ENCODE measurements at regions not wholly inside any gene's neighbourhood (a gene's known extent, or its start where the extent isn't known, plus 50 kb on each side); places are given as distances from the start of the nearest gene placed in this dataset.

DNA sequence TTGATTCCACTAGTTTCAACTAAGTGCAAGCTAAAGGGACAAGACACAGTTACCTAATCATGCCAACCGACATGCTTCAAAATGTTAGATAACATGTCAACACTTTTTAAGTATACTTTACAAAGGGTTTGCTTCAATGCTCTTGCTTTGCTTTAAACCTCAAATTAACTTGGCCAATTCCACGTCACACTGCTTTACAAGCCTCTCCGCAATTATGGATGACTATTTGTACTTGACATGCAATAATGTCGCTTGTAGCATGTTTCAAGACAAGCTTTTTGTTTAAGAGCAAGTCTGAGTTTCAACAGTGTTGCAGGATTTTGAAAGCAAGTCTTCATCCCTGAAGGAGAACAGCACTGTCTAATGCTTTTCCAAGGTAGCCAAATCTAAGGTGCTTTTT is 86.9 kb downstream of the CNTN3 start:
- TF ChIP-seq TAF1 (IDR thresholded peaks at IDR 0.05; ENCODE audit: low read depth) (no peak), RAD21 (IDR thresholded peaks at IDR 0.05; ENCODE audit: low read depth) (no peak), YY1 (IDR thresholded peaks at IDR 0.05; ENCODE audit: low read depth) (no peak), FOXM1 (IDR thresholded peaks at IDR 0.05; ENCODE audit: borderline replicate concordance, low read depth) (no peak), TCF12 (IDR thresholded peaks at IDR 0.05; ENCODE audit: low read depth) (no peak), EP300 (IDR thresholded peaks at IDR 0.05; ENCODE audit: borderline replicate concordance) (no peak), NFIC (IDR thresholded peaks at IDR 0.05) (no peak), REST (IDR thresholded peaks at IDR 0.05; ENCODE audit: low read depth) (no peak), USF1 (IDR thresholded peaks at IDR 0.05) (no peak)

All from Ishikawa (cell line).